ENCODE measurements at regions not wholly inside any gene's neighbourhood (a gene's known extent, or its start where the extent isn't known, plus 50 kb on each side); places are given as distances from the start of the nearest gene placed in this dataset.

DNA sequence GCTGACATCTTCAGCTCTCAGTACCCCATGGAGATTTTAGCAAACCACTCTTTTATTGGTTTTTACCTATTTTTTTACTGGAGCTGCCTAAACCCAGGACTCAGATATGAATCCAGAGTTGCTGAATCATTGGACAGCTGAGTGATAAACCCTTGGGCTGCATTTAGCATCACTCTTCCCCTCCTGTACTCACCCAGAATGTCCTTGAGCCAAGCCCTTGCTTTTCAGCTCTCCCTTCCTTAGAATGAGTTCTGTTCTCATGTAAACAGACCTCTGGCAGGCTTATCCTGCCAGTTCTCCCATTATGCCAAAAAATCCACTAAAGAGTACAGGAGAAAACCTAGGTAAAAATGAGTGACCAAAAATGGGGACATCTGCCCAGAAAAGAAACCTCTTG, 200.1 kb upstream of the POU2AF2 start:
- TF ChIP-seq, protein P1, sequence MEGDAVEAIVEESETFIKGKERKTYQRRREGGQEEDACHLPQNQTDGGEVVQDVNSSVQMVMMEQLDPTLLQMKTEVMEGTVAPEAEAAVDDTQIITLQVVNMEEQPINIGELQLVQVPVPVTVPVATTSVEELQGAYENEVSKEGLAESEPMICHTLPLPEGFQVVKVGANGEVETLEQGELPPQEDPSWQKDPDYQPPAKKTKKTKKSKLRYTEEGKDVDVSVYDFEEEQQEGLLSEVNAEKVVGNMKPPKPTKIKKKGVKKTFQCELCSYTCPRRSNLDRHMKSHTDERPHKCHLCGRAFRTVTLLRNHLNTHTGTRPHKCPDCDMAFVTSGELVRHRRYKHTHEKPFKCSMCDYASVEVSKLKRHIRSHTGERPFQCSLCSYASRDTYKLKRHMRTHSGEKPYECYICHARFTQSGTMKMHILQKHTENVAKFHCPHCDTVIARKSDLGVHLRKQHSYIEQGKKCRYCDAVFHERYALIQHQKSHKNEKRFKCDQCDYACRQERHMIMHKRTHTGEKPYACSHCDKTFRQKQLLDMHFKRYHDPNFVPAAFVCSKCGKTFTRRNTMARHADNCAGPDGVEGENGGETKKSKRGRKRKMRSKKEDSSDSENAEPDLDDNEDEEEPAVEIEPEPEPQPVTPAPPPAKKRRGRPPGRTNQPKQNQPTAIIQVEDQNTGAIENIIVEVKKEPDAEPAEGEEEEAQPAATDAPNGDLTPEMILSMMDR (IDR thresholded peaks at IDR 0.05): no peak
- TF ChIP-seq POLR2A (IDR thresholded peaks at IDR 0.05): no peak
- intact Hi-C loops (cut with DNase I; ENCODE audit: low total_unique reads): no loop called here
- no peak overlapping the region for H3K4me3 ChIP-seq (ENCODE audit: low read depth, poor library complexity, severe bottlenecking)
- DNase-seq (ENCODE audit: low spot score in 2 of 2): no peak

DNA sequence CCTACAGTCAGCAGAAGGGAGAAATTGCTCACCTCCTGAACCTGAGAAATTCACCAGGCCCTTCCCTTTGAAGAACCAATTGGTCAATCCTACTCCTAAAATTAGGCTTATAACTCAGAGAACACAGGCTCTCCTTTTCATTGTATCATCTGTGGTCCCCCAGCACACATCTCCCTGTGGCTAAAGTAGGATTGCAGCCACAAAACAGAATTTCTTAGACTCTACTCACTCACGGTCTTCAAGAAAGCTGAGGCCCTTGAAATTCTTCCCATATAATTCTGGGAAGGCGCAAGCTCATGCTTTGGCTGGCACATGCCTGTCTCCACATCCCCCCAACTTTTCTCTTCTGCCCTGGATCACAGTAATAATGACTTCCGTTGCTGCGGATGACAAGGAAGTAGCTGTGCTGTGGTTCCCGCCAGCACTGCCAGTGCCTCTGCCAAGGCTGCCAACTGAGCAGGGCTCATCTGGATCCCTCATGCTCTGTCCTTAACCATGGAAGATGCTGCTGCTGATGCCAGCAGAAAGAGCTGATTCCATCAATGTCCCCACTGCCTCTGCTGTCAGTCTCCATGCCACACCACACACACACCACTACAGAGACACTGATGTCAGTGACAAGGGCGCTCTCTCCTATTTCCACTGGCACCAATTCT, 200.6 kb upstream of the POU2AF2 start:
- no peak overlapping the region for H3K4me3 ChIP-seq (ENCODE audit: low read depth, poor library complexity, severe bottlenecking)
- WGBS, 2 donors: 71 to 74% methylated on average over 6 of the region's 6 CpGs
- TF ChIP-seq POLR2A (IDR thresholded peaks at IDR 0.05): no peak
- TF ChIP-seq, protein P1 (IDR thresholded peaks at IDR 0.05): no peak
- DNase-seq (ENCODE audit: low spot score in 2 of 2): no peak
- intact Hi-C loops (cut with DNase I; ENCODE audit: low total_unique reads): no loop called here

DNA sequence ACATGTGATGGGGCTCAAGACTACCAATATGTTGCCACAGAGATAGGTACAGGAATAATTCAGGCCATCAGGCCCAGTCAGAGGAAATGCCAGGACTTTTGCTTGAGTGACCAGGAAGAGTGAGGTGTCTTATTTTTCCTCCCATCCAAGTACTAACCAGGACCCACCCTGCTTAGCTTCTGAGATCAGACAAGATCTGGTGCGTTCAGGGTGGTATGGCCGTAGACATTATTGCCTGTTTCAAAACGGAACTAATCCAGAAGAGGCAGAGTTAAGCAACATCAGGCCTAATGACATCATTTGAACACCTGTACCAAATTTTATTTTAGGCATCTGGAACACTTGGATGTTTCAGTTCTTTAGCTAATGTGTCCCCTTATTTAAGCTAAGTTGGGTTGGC, 205.5 kb upstream of the POU2AF2 start:
- DNase-seq (ENCODE audit: low spot score in 2 of 2): no peak
- 81 to 85% methylated on average over 3 of the region's 3 CpGs for whole genome bisulfite sequencing, 2 donors
- TF ChIP-seq, protein P1 (IDR thresholded peaks at IDR 0.05): no peak
- no peak for TF ChIP-seq POLR2A (IDR thresholded peaks at IDR 0.05)
- intact Hi-C loops (cut with DNase I; ENCODE audit: low total_unique reads): no loop called here
- H3K4me3 ChIP-seq (ENCODE audit: low read depth, poor library complexity, severe bottlenecking): no peak overlapping the region

DNA sequence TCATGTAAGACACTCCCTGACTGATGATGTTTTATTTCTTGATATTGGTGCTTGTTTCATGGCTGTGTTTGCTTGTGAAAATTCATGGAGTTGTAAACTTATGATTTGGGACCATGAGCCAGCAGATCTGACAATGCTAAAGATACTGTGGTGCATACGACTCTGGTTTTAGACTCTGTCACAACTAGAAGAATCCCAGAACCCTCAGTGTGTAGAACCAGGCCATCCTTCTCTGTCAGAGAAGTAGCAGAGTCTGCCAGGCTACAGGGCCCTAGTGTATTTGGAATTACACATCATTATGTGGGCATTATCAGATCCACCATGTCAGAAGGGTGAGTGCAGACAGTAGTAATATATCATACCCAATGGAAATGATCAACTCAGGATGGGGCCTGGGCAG, 209.8 kb upstream of the POU2AF2 start:
- intact Hi-C loops (cut with DNase I; ENCODE audit: low total_unique reads): no loop called here
- no peak for DNase-seq (ENCODE audit: low spot score in 2 of 2)
- H3K4me3 ChIP-seq (ENCODE audit: low read depth, poor library complexity, severe bottlenecking): no peak overlapping the region
- WGBS, 2 donors: 95 to 96% methylated on average over 1 of the region's 1 CpG
- no peak for TF ChIP-seq POLR2A (IDR thresholded peaks at IDR 0.05)
- TF ChIP-seq, protein P1 (IDR thresholded peaks at IDR 0.05): no peak

DNA sequence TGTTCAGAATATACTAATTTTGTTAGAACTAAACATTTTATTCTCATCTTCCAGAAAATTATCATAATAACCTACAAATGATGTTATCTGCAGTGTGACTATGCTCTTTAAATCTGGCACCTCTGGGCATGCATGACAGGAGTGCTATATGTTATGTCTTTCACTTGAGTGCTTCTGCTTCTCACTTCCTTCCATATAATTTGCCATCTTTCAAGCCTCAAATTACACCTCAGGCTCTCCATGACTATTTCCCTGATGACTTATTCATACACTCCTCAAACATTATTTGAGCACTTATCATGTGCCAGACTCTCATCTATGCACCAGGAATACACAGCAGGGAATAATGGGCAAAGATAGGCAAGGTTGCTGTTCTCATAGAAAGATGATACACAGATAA, 219.3 kb upstream of the POU2AF2 start:
- no peak for DNase-seq (ENCODE audit: low spot score in 2 of 2)
- intact Hi-C loops (cut with DNase I; ENCODE audit: low total_unique reads): no loop called here
- no peak overlapping the region for H3K4me3 ChIP-seq (ENCODE audit: low read depth, poor library complexity, severe bottlenecking)
- TF ChIP-seq, protein P1 (IDR thresholded peaks at IDR 0.05): no peak
- no peak for TF ChIP-seq POLR2A (IDR thresholded peaks at IDR 0.05)

DNA sequence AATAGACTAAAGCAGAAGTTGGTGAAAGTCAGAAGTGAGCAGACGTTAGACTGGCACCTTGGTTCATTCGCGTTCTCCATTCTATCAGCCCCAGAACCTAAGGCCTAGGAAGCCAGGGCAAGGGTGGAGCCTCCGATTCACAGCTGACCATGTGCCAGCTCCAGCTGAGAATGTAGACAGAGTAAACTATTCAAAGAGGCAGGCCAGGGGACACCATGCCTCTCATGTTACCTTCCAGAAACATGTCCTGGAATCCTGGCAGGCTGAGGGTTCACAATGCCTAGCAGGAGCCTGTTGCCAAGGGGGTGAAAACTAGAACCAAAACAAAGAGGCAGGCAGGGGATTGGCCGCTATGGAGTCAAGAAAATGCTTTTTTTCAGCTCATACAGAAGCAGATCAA, 224.4 kb upstream of the POU2AF2 start:
- 66 to 75% methylated on average over 5 of the region's 5 CpGs for WGBS, 2 donors
- DNase-seq (ENCODE audit: low spot score in 2 of 2): no peak
- intact Hi-C loops (cut with DNase I; ENCODE audit: low total_unique reads): no loop called here
- H3K4me3 ChIP-seq (ENCODE audit: low read depth, poor library complexity, severe bottlenecking): no peak overlapping the region
- TF ChIP-seq, protein P1 (IDR thresholded peaks at IDR 0.05): no peak
- no peak for TF ChIP-seq POLR2A (IDR thresholded peaks at IDR 0.05)

All from lower leg skin (tissue), 4 donors.